Large intestine (tissue), 3 donors: ENCODE measurements at regions not wholly inside any gene's neighbourhood (a gene's known extent, or its start where the extent isn't known, plus 50 kb on each side); places are given as distances from the start of the nearest gene placed in this dataset.

Experiments used
- DNase-seq, 2 donors: peaks; one replicate each; pipeline versions ENCODE4 v3.0.0 to v3.0.0-alpha.2; 2013
- H3K27ac ChIP-seq: one replicate; pipeline ENCODE4 v1.5.1; 2013; ENCODE audit warnings: low read length
- H3K27me3 ChIP-seq: 2 replicates; pipeline ENCODE4 v1.6.1; 2013; ENCODE audit warnings: low read length; ENCODE audit not compliant: control insufficient read depth, insufficient read depth
- H3K36me3 ChIP-seq: 2 replicates; pipeline ENCODE4 v1.6.1; 2013; ENCODE audit warnings: low read length; ENCODE audit not compliant: control insufficient read depth, insufficient read depth
- H3K4me1 ChIP-seq: one replicate; pipeline ENCODE4 v1.6.1; 2013; ENCODE audit warnings: low read length; ENCODE audit not compliant: control insufficient read depth, insufficient read depth
- H3K4me3 ChIP-seq: one replicate; pipeline ENCODE4 v1.5.1; 2013; ENCODE audit warnings: low read length
- H3K9me3 ChIP-seq: one replicate; pipeline ENCODE4 v1.6.1; 2013; ENCODE audit warnings: mild to moderate bottlenecking, low read depth, low read length, moderate library complexity; ENCODE audit not compliant: control insufficient read depth
- WGBS: methylation state at CpG from one replicate; pipeline ENCODE4 v1.1.5; 2013; ENCODE audit warnings: low lambda C conversion rate; ENCODE audit not compliant: insufficient coverage; 5-methylcytosine and 5-hydroxymethylcytosine counted together

GRCh38 chr4:54571293-54572151, 86.2 kb upstream of the KIT start:
- Histone ChIP-seq H3K27me3 (no peaks in the 10 kb centered on the region), H3K27ac (no peak overlapping the region), H3K36me3 (no peaks in the 10 kb centered on the region), H3K9me3 (no peaks in the 10 kb centered on the region), H3K4me1 (peaks cover 2% of the 10 kb centered on the region), H3K4me3 (no peak overlapping the region)
- WGBS, result 56% methylated on average over 2 of the region's 12 CpGs
- DNase-seq, result no peak

- Histone ChIP-seq H3K36me3 (no peaks in the 10 kb centered on the region), H3K4me3 (no peak overlapping the region), H3K27me3 (no peaks in the 10 kb centered on the region), H3K9me3 (no peaks in the 10 kb centered on the region), H3K4me1 (no peaks in the 10 kb centered on the region), H3K27ac (no peak overlapping the region)
- no peak for DNase-seq
These were observed 85.6 kb upstream of the KIT start for GRCh38 chr4:54572152-54572542.

DNA sequence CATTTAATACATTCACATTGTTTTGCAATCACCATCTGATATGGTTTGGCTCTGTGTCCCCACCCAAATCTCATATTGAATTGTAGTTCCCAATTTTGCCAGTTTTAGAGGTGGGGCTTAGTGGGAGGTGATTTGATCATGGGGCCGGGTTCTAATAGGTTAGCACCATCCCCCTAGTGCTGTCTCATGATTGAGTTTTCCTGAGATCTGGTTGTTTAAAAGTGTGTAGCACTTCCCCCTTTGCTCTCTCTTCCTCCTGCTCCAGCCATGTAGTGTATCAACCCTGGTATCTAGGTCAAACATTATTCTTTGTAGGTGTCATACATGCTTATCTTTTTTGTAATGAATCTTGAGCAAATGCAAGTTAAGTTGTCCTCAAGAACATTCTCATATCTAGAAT, 83.3 kb upstream of the KIT start:
- no peaks in the 10 kb centered on the region for H3K9me3 ChIP-seq
- 80% methylated on average over 1 of the region's 1 CpG for WGBS

GRCh38 chr4:54575919-54576318, 81.8 kb upstream of the KIT start:
- Histone ChIP-seq H3K4me1 (no peaks in the 10 kb centered on the region), H3K27me3 (no peaks in the 10 kb centered on the region), H3K36me3 (no peaks in the 10 kb centered on the region), H3K27ac (no peak overlapping the region), H3K4me3 (no peak overlapping the region), H3K9me3 (no peaks in the 10 kb centered on the region)
- no CpG with 5 or more reads among the region's 2 CpGs for WGBS
- DNase-seq, result no peak

More for the DNA sequence above, 83.3 kb upstream of the KIT start:
- H3K27ac ChIP-seq, result no peak overlapping the region
- no peak for DNase-seq
- H3K36me3 ChIP-seq, result no peaks in the 10 kb centered on the region
- H3K4me1 ChIP-seq, result no peaks in the 10 kb centered on the region
- no peaks in the 10 kb centered on the region for H3K27me3 ChIP-seq
- H3K4me3 ChIP-seq, result no peak overlapping the region

GRCh38 chr4:54581807-54582206, 76.0 kb upstream of the KIT start:
- H3K9me3 ChIP-seq, result no peaks in the 10 kb centered on the region
- H3K4me1 ChIP-seq, result peaks cover 12% of the 10 kb centered on the region
- H3K4me3 ChIP-seq, result no peak overlapping the region
- no peak for DNase-seq
- H3K27me3 ChIP-seq, result no peaks in the 10 kb centered on the region
- H3K27ac ChIP-seq, result no peak overlapping the region
- H3K36me3 ChIP-seq, result no peaks in the 10 kb centered on the region
- WGBS, result no CpG with 5 or more reads among the region's 2 CpGs

DNA sequence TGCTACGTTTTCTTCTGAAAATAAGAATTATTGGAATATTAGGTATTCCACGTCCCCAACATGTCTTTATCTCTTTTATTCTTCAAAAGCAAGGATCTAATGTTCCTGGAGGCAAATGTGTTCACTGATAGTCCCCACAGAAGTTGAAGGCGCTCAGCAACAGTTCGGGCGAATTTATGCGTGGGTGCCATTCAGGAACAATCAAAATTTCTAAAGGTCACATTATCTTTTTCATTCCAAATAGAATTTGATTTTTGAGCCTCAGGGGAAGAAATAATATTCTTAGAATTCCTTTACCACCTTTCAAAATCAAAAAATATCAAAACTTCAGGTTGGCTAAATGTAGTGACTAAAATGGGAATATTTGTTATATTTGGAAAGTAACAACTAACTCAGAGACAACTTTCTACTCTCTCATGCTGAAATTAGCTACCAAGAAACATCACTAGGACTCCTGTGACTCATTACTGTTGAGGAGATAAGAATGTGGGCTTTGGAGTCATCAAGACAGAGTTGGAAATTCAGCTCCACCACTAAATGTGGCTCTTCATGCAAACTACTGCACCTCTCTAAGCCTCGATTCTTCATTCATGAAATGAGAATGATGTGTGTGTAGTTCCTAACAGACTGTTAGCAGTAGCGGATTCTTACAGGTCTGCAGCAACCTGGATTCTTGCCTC, 72.3 kb upstream of the KIT start:
- H3K4me3 ChIP-seq, result no peak overlapping the region
- no peaks in the 10 kb centered on the region for H3K36me3 ChIP-seq
- no peak overlapping the region for H3K27ac ChIP-seq
- no peaks in the 10 kb centered on the region for H3K9me3 ChIP-seq
- no peaks in the 10 kb centered on the region for H3K27me3 ChIP-seq
- peak; percentile 9 to 34 for DNase-seq
- peaks cover 13% of the 10 kb centered on the region for H3K4me1 ChIP-seq
- 100% methylated on average over 1 of the region's 8 CpGs for WGBS

DNA sequence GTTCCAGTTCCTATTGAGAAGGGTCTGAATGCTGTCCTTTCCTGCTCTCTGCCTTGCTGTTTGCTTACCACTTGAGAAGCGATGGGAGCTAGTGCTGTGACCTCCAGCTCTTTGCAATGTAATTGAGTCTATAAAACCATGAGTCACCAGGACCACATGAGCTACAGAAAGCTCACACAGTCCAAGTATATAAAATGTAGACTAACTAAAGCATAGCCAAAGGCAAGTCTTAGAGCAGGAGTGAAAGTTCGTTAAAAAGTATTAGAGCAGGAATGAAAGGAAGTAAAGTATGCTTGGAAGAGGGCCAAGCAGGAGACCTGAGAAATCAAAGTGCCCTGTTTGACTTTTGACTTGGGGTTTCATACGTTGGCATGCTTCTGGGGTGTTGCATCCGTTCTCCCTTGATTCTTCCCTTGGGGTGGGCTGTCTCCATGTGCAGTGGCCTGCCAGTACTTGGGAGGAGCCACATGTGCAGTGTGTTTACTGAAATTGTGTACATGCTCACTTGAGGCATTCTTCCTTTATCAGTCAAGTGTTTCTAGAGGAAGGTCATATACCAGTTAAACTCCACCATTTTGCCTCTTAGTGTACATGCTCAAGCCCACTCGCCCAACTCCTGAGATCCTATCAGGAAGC, 71.3 kb upstream of the KIT start:
- peak overlapping the region; percentile 23 for H3K27ac ChIP-seq
- peaks cover 13% of the 10 kb centered on the region for H3K4me1 ChIP-seq
- no peaks in the 10 kb centered on the region for H3K9me3 ChIP-seq
- no peak overlapping the region for H3K4me3 ChIP-seq
- peak; percentile 75 to 93 for DNase-seq
- WGBS, result 20% methylated on average over 1 of the region's 5 CpGs
- no peaks in the 10 kb centered on the region for H3K36me3 ChIP-seq
- no peaks in the 10 kb centered on the region for H3K27me3 ChIP-seq

- Histone ChIP-seq H3K27me3 (no peaks in the 10 kb centered on the region), H3K4me3 (no peak overlapping the region), H3K36me3 (no peaks in the 10 kb centered on the region), H3K4me1 (peaks cover 13% of the 10 kb centered on the region), H3K9me3 (no peaks in the 10 kb centered on the region), H3K27ac (no peak overlapping the region)
- no peak for DNase-seq
- 100% methylated on average over 1 of the region's 2 CpGs for WGBS
These were observed 70.5 kb upstream of the KIT start for GRCh38 chr4:54587107-54587891.

DNA sequence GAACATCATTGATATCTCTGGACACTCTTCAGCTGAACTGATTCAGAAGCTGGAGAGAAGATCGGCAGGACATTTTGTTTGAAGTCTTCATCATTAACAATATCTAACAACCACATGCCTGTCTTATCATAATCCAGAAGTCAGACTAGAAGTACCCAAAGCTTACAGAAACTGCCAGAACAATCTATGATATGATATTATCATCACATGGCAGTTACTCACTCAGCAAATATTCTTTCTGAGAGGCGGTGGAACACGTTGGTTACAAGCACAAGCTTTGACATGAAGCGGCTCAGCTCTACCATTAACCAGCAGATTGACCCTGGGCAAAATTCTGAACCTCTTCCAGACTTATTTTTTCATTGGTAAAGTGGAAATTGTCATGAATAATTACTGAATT, 69.4 kb upstream of the KIT start:
- H3K27ac ChIP-seq, result no peak overlapping the region
- WGBS, result 67% methylated on average over 1 of the region's 4 CpGs
- peaks cover 13% of the 10 kb centered on the region for H3K4me1 ChIP-seq
- H3K36me3 ChIP-seq, result no peaks in the 10 kb centered on the region
- DNase-seq, result no peak
- no peak overlapping the region for H3K4me3 ChIP-seq
- H3K9me3 ChIP-seq, result no peaks in the 10 kb centered on the region
- H3K27me3 ChIP-seq, result no peaks in the 10 kb centered on the region

GRCh38 chr4:54589586-54589985, 68.2 kb upstream of the KIT start:
- Histone ChIP-seq H3K36me3 (no peaks in the 10 kb centered on the region), H3K27ac (no peak overlapping the region), H3K27me3 (no peaks in the 10 kb centered on the region), H3K9me3 (no peaks in the 10 kb centered on the region), H3K4me1 (peaks cover 13% of the 10 kb centered on the region), H3K4me3 (no peak overlapping the region)
- WGBS, result no CpG with 5 or more reads among the region's 2 CpGs
- no peak for DNase-seq
